Activated CD4-positive, alpha-beta T cell treated with anti-CD3 and anti-CD28 coated beads, Interleukin-2, amount 10 ng/mL, durations not matched to agents 7 days and 5 days (primary cell): ENCODE measurements at regions not wholly inside any gene's neighbourhood (a gene's known extent, or its start where the extent isn't known, plus 50 kb on each side); places are given as distances from the start of the nearest gene placed in this dataset.

Experiments
- CTCF ChIA-PET: fragments of 350-600 bp; sonication (Branson Sonifier 250); formaldehyde crosslinking; loops from one replicate; lab custom pipeline; 2021; ENCODE audit warnings: antibody characterized with exemption; lab: Charles Lee
- POLR2A ChIA-PET: fragments of 350-600 bp; sonication (Branson Sonifier 250); formaldehyde crosslinking; loops from one replicate; lab custom pipeline; 2021; ENCODE audit warnings: antibody characterized with exemption; lab: Charles Lee
- DNase-seq: peaks from one replicate; pipeline ENCODE4 v3.0.0-alpha.2; 2020
- H3K27ac Mint-ChIP-seq: one replicate; pipeline ENCODE4 v1.8.0; 2021; ENCODE audit warnings: mild to moderate bottlenecking, moderate library complexity, mixed read lengths
- H3K27me3 Mint-ChIP-seq: one replicate; pipeline ENCODE4 v1.8.0; 2021; ENCODE audit warnings: mixed read lengths
- H3K36me3 Mint-ChIP-seq: one replicate; pipeline ENCODE4 v1.8.0; 2021; ENCODE audit warnings: low read depth, mixed read lengths
- H3K4me1 Mint-ChIP-seq: one replicate; pipeline ENCODE4 v1.8.0; 2021; ENCODE audit warnings: mixed read lengths
- H3K4me3 Mint-ChIP-seq: one replicate; pipeline ENCODE4 v1.8.0; 2021; ENCODE audit warnings: mild to moderate bottlenecking, moderate library complexity, mixed read lengths
- H3K9me3 Mint-ChIP-seq: one replicate; pipeline ENCODE4 v1.8.0; 2021; ENCODE audit warnings: mixed read lengths

GRCh38 chr13:67574320-67575233 is 344.4 kb upstream of the PCDH9 start:
- CTCF ChIA-PET = no interaction called here
- DNase-seq = no peak
- POLR2A ChIA-PET = no interaction called here
- Mint-ChIP-seq H3K4me3 (no peak overlapping the region), H3K4me1 (no peaks in the 10 kb centered on the region), H3K9me3 (peaks cover 8% of the 10 kb centered on the region), H3K27me3 (no peaks in the 10 kb centered on the region), H3K27ac (no peak overlapping the region), H3K36me3 (no peaks in the 10 kb centered on the region)

GRCh38 chr13:67568205-67568604 is 338.1 kb upstream of the PCDH9 start:
- H3K27ac Mint-ChIP-seq = no peak overlapping the region
- no peak overlapping the region for H3K4me3 Mint-ChIP-seq
- H3K9me3 Mint-ChIP-seq = peaks cover 9% of the 10 kb centered on the region
- H3K4me1 Mint-ChIP-seq = no peaks in the 10 kb centered on the region
- no peaks in the 10 kb centered on the region for H3K36me3 Mint-ChIP-seq
- DNase-seq = no peak
- H3K27me3 Mint-ChIP-seq = no peaks in the 10 kb centered on the region
- POLR2A ChIA-PET = no interaction called here
- CTCF ChIA-PET = no interaction called here

- Mint-ChIP-seq H3K9me3 (peaks cover 14% of the 10 kb centered on the region), H3K27ac (no peak overlapping the region), H3K4me1 (no peaks in the 10 kb centered on the region), H3K36me3 (no peaks in the 10 kb centered on the region), H3K4me3 (no peak overlapping the region), H3K27me3 (no peaks in the 10 kb centered on the region)
- POLR2A ChIA-PET = no interaction called here
- CTCF ChIA-PET = no interaction called here
- DNase-seq = no peak
Observed at GRCh38 chr13:67557642-67558241, 327.6 kb upstream of the PCDH9 start.

- H3K27me3 Mint-ChIP-seq = no peaks in the 10 kb centered on the region
- CTCF ChIA-PET = no interaction called here
- no peak overlapping the region for H3K4me3 Mint-ChIP-seq
- POLR2A ChIA-PET = no interaction called here
- DNase-seq = no peak
- H3K9me3 Mint-ChIP-seq = peaks cover 14% of the 10 kb centered on the region
- no peaks in the 10 kb centered on the region for H3K36me3 Mint-ChIP-seq
- H3K4me1 Mint-ChIP-seq = no peaks in the 10 kb centered on the region
- no peak overlapping the region for H3K27ac Mint-ChIP-seq
Observed at GRCh38 chr13:67557118-67557517, 327.0 kb upstream of the PCDH9 start.

- Mint-ChIP-seq H3K36me3 (no peaks in the 10 kb centered on the region), H3K27ac (no peak overlapping the region), H3K9me3 (peaks cover 14% of the 10 kb centered on the region), H3K4me3 (no peak overlapping the region), H3K27me3 (no peaks in the 10 kb centered on the region), H3K4me1 (no peaks in the 10 kb centered on the region)
- no peak for DNase-seq
- ChIA-PET POLR2A (no interaction called here), CTCF (no interaction called here)
Observed at GRCh38 chr13:67554746-67555452, 324.8 kb upstream of the PCDH9 start.

- Mint-ChIP-seq H3K27me3 (no peaks in the 10 kb centered on the region), H3K4me1 (no peaks in the 10 kb centered on the region)
- CTCF ChIA-PET = no interaction called here
Observed at GRCh38 chr13:67554286-67554685, 324.1 kb upstream of the PCDH9 start.

GRCh38 chr13:67549331-67549730 is 319.2 kb upstream of the PCDH9 start:
- ChIA-PET CTCF (no interaction called here), POLR2A (no interaction called here)
- no peaks in the 10 kb centered on the region for H3K4me1 Mint-ChIP-seq
- H3K27ac Mint-ChIP-seq = no peak overlapping the region
- H3K36me3 Mint-ChIP-seq = no peaks in the 10 kb centered on the region
- no peaks in the 10 kb centered on the region for H3K27me3 Mint-ChIP-seq
- H3K4me3 Mint-ChIP-seq = no peak overlapping the region
- no peak for DNase-seq
- no peaks in the 10 kb centered on the region for H3K9me3 Mint-ChIP-seq

More at GRCh38 chr13:67554286-67554685, 324.1 kb upstream of the PCDH9 start:
- Mint-ChIP-seq H3K9me3 (peaks cover 14% of the 10 kb centered on the region), H3K27ac (no peak overlapping the region), H3K4me3 (no peak overlapping the region), H3K36me3 (no peaks in the 10 kb centered on the region)
- POLR2A ChIA-PET = no interaction called here
- DNase-seq = no peak

GRCh38 chr13:67538906-67539305 is 308.8 kb upstream of the PCDH9 start:
- no peak for DNase-seq
- CTCF ChIA-PET = no interaction called here
- no peaks in the 10 kb centered on the region for H3K4me1 Mint-ChIP-seq
- H3K36me3 Mint-ChIP-seq = no peaks in the 10 kb centered on the region
- no peak overlapping the region for H3K27ac Mint-ChIP-seq
- POLR2A ChIA-PET = no interaction called here
- peaks cover 6% of the 10 kb centered on the region for H3K9me3 Mint-ChIP-seq
- H3K4me3 Mint-ChIP-seq = no peak overlapping the region
- H3K27me3 Mint-ChIP-seq = no peaks in the 10 kb centered on the region

GRCh38 chr13:67520886-67521285 is 290.8 kb upstream of the PCDH9 start:
- Mint-ChIP-seq H3K27me3 (no peaks in the 10 kb centered on the region), H3K36me3 (no peaks in the 10 kb centered on the region), H3K4me3 (no peak overlapping the region), H3K4me1 (no peaks in the 10 kb centered on the region), H3K9me3 (peaks cover 9% of the 10 kb centered on the region), H3K27ac (no peak overlapping the region)
- ChIA-PET CTCF (no interaction called here), POLR2A (no interaction called here)
- no peak for DNase-seq

- Mint-ChIP-seq H3K27ac (no peak overlapping the region), H3K9me3 (no peaks in the 10 kb centered on the region), H3K36me3 (no peaks in the 10 kb centered on the region), H3K4me1 (no peaks in the 10 kb centered on the region), H3K4me3 (no peak overlapping the region), H3K27me3 (no peaks in the 10 kb centered on the region)
- ChIA-PET CTCF (no interaction called here), POLR2A (no interaction called here)
- DNase-seq = no peak
Observed at GRCh38 chr13:67519356-67519755, 289.2 kb upstream of the PCDH9 start.

- Mint-ChIP-seq H3K9me3 (no peaks in the 10 kb centered on the region), H3K36me3 (no peaks in the 10 kb centered on the region), H3K27ac (no peak overlapping the region), H3K4me3 (no peak overlapping the region), H3K27me3 (no peaks in the 10 kb centered on the region), H3K4me1 (no peaks in the 10 kb centered on the region)
- CTCF ChIA-PET = no interaction called here
- DNase-seq = no peak
- POLR2A ChIA-PET = no interaction called here
Observed at GRCh38 chr13:67518785-67519184, 288.6 kb upstream of the PCDH9 start.

- CTCF ChIA-PET = no interaction called here
- H3K27ac Mint-ChIP-seq = no peak overlapping the region
- DNase-seq = no peak
- H3K27me3 Mint-ChIP-seq = no peaks in the 10 kb centered on the region
- no peak overlapping the region for H3K4me3 Mint-ChIP-seq
- H3K36me3 Mint-ChIP-seq = no peaks in the 10 kb centered on the region
- no peaks in the 10 kb centered on the region for H3K4me1 Mint-ChIP-seq
- POLR2A ChIA-PET = no interaction called here
- no peaks in the 10 kb centered on the region for H3K9me3 Mint-ChIP-seq
Observed at GRCh38 chr13:67515895-67516294, 285.8 kb upstream of the PCDH9 start.

GRCh38 chr13:67509018-67509417 is 278.9 kb upstream of the PCDH9 start:
- Mint-ChIP-seq H3K36me3 (no peaks in the 10 kb centered on the region), H3K27me3 (no peaks in the 10 kb centered on the region), H3K4me1 (no peaks in the 10 kb centered on the region), H3K27ac (no peak overlapping the region), H3K9me3 (no peaks in the 10 kb centered on the region), H3K4me3 (no peak overlapping the region)
- CTCF ChIA-PET = no interaction called here
- POLR2A ChIA-PET = no interaction called here
- no peak for DNase-seq
